IPS-18c (cell line): ENCODE measurements at regions not wholly inside any gene's neighbourhood (a gene's known extent, or its start where the extent isn't known, plus 50 kb on each side); places are given as distances from the start of the nearest gene placed in this dataset.
"Not testable (repeated sequence)": the region's sequence is repeated elsewhere in the genome, so short reads cannot be mapped to it uniquely, and the experiment has no call there.

Experiments used
- H3K4me3 ChIP-seq: 2 replicates; pipeline ENCODE4 v1.7.0; 2013; ENCODE audit warnings: low read depth, mild to moderate bottlenecking, low read length, moderate library complexity; ENCODE audit not compliant: insufficient read depth
- H3K9me3 ChIP-seq: one replicate; pipeline ENCODE4 v1.6.1; 2013; ENCODE audit warnings: mild to moderate bottlenecking, low read length, moderate library complexity; ENCODE audit not compliant: control insufficient read depth, insufficient read depth

DNA sequence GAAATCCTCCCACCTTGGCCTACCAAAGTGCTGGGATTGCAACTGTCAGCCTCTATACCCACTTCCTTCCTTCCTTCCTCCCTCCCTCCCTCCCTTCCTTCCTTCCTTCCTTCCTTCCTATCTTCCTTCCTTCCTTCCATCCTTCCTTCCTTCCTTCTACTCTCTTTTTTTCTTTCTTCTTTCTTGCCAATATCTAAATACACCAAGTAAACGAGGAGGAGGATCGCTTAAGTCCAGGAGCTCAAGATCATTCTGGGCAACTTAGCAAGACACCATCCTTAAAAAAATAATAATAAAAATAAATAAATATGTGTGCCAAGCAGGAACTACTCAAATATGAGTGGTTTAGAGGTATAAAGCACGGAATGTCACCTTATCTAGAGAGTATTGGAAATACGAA, 249.4 kb upstream of the TRIB2 start:
- Histone ChIP-seq H3K9me3 (no peaks in the 10 kb centered on the region), H3K4me3 (no peak overlapping the region)

- no peak overlapping the region for H3K4me3 ChIP-seq
These were observed 247.6 kb upstream of the TRIB2 start for GRCh38 chr2:12469141-12469561.

GRCh38 chr2:12472265-12472664, 244.5 kb upstream of the TRIB2 start:
- H3K9me3 ChIP-seq, H3K4me3 ChIP-seq: not testable (repeated sequence)

More at GRCh38 chr2:12469141-12469561, 247.6 kb upstream of the TRIB2 start:
- no peaks in the 10 kb centered on the region for H3K9me3 ChIP-seq

DNA sequence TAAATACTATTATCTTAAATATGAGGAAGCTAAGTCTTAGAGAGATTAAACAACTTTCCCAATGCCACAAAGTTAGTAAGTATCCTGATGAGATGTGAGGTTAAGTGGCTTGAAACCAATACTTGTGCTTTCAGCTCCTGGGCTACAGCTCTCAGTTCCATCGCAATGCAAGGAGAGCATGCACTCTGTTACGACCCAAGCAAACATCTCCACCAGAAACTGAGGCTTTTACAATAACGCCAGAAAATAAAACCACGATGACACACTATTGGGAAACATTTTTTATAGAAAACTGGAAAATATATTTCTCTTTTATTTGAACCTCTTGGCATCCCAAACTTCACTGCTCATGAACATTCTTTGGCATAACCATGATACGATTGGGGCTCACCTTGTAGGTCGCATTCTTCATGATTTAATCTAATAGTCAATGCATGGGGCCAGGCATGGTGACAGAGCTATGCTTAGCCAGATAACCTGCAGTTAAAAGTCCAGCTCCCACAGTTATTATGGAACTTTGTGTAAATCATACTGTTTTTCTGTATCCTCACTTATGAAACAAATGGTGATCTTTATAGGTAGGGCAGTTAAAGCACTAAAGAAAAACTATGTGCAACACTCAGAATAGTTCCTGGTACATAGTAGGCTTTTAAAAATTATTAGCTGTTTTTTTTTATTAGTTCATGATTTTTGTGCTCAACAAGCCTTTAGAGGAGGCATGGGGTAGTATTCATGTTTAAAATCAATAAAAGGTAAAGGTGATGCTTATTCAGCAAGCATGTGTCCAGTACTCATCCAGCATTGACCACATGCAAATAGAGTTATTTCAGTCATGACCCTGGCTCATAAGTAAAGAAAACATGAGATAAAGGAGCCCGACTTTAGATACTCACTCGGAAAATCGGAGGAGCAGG, 238.3 kb upstream of the TRIB2 start:
- no peak overlapping the region for H3K4me3 ChIP-seq
- no peaks in the 10 kb centered on the region for H3K9me3 ChIP-seq

DNA sequence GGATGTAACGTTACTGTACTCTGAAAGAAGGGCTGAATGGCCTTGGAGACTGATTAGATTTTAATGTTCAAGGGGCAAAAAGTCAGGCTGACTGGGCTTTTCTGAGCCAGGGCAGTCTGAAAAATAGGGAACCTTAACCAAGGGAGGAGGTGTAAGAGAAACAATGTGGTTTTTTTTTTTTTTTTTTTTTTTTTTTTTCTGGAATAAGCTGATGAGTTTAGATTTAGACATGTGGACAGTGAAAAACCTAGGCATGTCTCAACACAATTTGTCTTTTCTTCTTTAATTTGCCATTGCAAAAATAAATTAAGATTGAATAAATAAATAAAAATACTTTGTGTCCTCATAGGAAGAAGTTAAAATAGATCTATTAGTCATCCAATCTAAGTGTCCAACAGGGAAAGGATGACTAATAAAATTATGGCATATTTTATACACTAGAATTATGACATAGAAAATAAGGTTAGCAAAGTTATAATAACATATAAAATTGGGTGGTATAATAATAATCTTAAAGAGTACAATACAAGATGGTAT, 237.6 kb upstream of the TRIB2 start:
- H3K9me3 ChIP-seq, result no peaks in the 10 kb centered on the region
- H3K4me3 ChIP-seq, result no peak overlapping the region

DNA sequence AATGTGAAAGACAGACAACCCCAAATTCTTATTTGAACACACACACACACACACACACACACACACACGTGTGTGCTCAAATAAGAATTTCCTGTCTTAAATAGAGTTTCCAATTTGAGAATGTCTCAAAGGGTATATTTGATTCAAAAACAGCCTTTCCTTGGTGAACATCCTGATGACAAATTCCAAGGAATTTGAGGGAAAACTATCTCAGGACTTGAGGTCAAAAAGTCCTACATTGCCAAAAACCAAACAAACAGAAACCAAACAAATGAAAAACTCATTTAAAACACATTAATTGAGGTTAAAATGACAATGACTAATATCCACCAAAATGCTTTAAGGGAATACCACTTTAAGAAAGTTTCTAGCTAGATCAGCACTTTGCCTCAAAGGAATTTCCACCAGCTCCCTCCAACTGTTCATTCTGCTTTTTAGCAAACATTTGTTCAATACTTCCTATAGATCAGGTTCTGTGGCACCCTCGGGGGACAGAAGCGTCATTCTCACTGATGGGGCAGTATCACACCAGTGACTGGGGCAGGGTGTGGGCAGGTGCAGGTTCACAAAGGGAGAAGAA, 232.1 kb upstream of the TRIB2 start:
- no peak overlapping the region for H3K4me3 ChIP-seq

DNA sequence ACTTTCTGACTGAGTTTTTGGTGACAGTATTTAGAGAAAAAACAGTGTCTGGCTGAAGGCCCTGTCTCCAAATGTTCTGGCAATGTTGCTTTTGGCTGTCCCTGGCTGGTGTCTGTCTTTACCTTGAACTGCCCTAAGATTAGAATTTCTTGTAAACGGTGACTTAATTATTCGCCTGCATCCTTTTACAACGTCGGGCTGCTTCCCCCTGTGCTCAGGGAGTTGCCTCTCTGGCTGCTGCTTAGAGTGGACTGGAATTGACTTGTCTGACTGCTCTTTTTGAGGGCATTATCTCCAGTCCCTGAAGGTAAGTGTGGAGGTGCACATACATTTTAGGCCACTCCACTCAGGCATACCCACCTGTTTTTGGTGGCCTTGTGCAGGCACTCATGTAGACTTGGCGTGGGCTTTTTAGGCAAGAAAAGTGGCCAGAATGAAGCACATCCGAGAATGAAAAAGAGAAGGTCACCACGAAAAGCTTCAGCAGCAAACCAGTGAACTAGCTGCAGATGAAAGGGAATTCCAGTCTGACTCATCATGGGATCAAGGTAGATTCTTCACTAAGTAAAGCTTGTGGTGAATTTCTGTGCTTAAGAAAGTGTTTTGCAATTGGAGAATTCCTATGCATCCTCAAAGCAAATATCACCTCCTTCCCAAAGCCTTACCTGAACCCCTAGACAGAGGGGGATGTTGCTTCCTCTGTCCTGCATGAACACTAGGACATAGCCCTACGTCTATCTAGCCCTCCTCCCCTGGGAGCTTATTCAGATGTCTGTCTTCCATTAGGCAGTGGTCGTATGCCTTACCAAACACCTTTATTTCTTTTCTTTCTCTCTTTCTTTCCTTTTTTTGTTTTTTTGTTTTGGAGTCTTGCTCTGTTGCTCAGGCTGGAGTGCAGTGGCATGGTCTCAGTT, 230.3 kb upstream of the TRIB2 start:
- Histone ChIP-seq H3K4me3 (no peak overlapping the region), H3K9me3 (no peaks in the 10 kb centered on the region)

More for the DNA sequence above, 232.1 kb upstream of the TRIB2 start:
- no peaks in the 10 kb centered on the region for H3K9me3 ChIP-seq

GRCh38 chr2:12487253-12488004, 229.3 kb upstream of the TRIB2 start:
- H3K4me3 ChIP-seq, result no peak overlapping the region
- no peaks in the 10 kb centered on the region for H3K9me3 ChIP-seq

DNA sequence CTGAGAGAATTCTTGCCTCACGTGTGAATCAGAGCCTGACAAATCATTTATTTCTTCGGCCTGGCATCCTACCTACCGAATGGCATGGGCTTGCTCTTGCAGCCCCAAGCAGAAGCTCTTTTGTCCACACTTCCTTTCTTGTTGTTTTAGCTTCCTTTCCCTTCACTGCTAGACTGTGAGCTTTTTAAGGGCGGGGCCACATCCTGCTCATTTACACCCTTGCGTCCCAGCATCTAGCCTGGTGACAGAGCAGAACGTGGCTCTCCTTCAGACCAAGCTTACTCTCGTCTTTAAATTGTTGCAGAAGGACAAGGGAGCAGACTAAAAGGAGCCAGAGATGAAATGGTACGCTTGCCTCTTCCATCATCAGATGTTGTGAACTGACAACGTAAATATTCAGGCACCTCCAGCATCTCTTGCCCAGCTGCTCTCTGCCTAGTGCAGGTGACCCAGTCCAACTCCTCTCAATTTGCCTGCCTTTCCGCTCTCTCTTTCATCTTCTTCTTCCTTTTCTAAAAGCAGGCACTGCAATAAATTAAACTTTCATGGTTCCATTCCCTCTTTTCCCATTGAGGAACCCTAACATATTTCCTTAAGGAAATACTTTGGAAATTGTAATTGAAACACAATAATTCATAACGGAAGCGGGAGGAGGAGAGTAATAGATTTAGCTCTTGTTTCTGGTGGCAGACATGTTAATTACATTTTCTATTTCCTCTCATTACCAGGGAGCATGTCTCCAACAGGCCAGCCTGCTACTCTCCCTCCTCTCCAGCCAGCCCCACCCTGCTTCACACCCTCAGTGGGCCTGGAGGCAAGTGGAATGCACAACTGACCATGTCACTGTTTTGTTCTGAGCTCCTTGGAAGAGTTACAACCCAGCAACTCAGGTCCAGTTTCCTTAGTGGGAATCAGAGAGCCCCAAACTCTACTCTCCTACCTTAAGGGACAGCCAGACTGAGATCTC, 228.1 kb upstream of the TRIB2 start:
- H3K9me3 ChIP-seq, result no peaks in the 10 kb centered on the region
- H3K4me3 ChIP-seq, result no peak overlapping the region

DNA sequence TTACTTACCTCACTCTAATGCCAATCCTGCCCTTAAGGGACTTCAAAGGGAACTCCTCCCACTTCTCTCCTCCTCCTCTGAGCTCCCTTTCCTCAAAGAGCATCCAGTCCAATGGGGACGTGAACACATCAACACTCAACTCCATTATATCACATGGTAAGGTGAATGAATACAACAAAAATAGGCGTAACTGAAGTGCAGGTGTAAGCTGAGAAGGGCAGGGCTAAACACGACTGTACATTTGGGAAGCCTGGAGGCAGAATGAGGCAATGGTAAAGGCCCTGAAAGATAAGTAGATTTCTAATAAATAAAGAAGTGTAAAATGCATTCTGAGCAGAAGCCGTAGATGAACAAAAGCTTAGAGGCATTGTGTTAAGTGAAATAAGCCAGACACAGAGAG, 226.1 kb upstream of the TRIB2 start:
- H3K9me3 ChIP-seq, result no peaks in the 10 kb centered on the region

GRCh38 chr2:12492360-12492759, 224.4 kb upstream of the TRIB2 start:
- not testable (repeated sequence) for H3K9me3 ChIP-seq, H3K4me3 ChIP-seq

More for the DNA sequence above, 226.1 kb upstream of the TRIB2 start:
- no peak overlapping the region for H3K4me3 ChIP-seq

DNA sequence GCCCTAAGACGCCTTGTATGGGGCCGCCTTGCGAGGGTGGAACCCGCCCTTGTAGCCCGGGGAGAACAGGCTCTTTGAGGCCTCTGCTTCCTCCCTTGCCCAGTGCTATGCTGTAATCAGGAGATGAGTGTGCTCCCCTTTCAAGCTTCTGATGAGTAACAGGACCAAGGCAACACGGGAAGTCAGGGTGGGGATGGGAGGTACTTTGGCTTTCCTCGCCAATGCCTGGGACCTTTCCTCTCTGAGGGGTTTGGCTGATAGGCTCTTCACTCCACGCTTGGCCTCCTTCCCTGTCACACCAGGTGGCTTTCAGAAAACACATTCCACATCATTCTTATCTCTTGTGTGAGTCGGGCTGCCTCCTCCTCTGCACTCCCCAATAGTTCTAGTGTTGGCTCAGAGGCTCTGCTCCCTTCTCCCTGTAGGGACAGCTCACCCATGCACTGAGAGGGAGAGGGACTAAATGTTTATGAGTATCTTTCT, 223.7 kb upstream of the TRIB2 start:
- H3K4me3 ChIP-seq, result no peak overlapping the region
- no peaks in the 10 kb centered on the region for H3K9me3 ChIP-seq

DNA sequence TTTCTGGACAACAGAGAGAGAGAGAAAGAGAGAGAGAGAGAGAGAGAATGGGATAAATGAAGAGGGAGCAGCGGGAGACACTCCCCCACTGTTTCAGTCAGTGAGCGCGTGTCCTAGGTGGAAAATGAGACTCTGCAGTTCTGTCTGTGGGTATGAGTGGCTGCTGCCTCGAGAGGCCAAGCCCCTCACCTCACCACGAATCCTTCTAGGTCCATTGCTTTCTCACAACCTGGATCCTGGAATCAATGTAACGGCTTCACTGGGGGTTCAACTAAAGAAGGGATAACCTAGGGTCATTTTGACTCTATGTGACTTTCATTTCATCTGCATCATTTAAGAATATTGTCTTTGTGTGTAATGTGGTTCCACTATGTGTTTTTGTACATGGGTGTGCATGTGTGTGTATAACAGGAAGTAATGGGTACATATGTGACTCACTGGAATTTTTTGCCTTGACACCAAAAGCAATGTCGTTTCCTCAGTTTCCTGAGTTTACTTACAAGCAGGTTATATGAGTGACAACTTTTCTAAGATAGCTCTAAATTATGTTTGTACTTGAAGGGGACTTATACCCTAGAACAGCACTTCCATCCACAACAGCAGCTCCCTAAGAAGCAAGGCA, 221.4 kb upstream of the TRIB2 start:
- no peaks in the 10 kb centered on the region for H3K9me3 ChIP-seq
- H3K4me3 ChIP-seq, result no peak overlapping the region

DNA sequence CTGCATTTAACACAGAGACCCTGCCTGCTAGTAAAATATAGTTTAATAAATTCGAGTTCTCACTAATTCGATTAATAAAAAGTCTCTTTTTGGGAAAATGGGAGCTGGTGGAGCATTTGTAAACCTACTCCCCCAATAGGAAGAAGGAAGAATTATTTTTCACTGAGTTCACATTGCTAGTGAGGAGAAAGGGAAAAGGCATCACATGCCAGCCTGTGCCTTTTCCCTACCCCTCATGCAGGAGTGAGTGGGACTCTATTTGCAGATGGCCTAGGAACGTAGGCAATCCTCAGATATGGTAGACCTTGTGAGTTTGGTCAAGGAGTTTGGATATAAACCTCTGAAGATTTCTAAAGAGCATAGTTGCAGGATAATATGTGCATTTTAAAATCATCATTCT, 218.4 kb upstream of the TRIB2 start:
- H3K4me3 ChIP-seq, result no peak overlapping the region
- H3K9me3 ChIP-seq, result no peaks in the 10 kb centered on the region

DNA sequence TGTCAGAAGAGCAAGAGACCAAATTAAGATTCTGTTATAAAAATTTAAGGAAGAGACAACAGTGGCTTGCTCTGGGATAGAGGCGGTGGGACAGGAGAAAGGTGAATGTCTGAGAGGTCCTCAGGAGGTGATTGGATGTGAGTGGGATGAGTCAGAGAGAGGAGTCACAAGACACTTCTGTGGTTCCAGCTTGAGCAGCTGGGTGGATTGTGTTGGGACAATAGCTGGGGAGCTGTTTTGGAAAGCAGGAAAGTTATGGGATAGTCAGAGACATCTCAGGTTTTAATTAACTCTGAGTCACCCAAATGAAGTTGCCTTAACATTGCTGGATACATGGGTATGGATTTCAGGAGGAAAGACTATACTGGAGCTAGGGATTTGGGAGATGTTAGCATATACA, 218.0 kb upstream of the TRIB2 start:
- H3K9me3 ChIP-seq, result no peaks in the 10 kb centered on the region
- no peak overlapping the region for H3K4me3 ChIP-seq
